ENCODE measurements at regions not wholly inside any gene's neighbourhood (a gene's known extent, or its start where the extent isn't known, plus 50 kb on each side); places are given as distances from the start of the nearest gene placed in this dataset.
"Not testable (repeated sequence)": the region's sequence is repeated elsewhere in the genome, so short reads cannot be mapped to it uniquely, and the experiment has no call there.

GRCh38 chr2:138877421-138877820 is 97.2 kb upstream of the NXPH2 start:
- Histone ChIP-seq H3K27me3 (no peaks in the 10 kb centered on the region), H3K36me3 (no peaks in the 10 kb centered on the region), H3K4me3 (no peak overlapping the region), H3K4me1 (no peaks in the 10 kb centered on the region), H3K27ac (no peak overlapping the region), H3K9me3 (no peaks in the 10 kb centered on the region)
- DNase-seq (no peak), ATAC-seq (ENCODE audit: low FRiP score in 2 of 2) (no peak)
- 66 to 78% methylated on average over 3 of the region's 3 CpGs for WGBS, 2 donors
- TF ChIP-seq POLR2A (IDR thresholded peaks at IDR 0.05) (no peak), POLR2AphosphoS5 (IDR thresholded peaks at IDR 0.05) (no peak), CTCF (IDR thresholded peaks at IDR 0.05) (no peak), EP300 (IDR thresholded peaks at IDR 0.05) (no peak)

- Histone ChIP-seq H3K27ac (no peak overlapping the region), H3K4me3 (no peak overlapping the region), H3K9me3 (no peaks in the 10 kb centered on the region), H3K4me1 (no peaks in the 10 kb centered on the region), H3K36me3 (no peaks in the 10 kb centered on the region), H3K27me3 (no peaks in the 10 kb centered on the region)
- DNase-seq (no peak), ATAC-seq (ENCODE audit: low FRiP score in 2 of 2) (no peak)
- 77 to 80% methylated on average over 1 of the region's 1 CpG for WGBS, 2 donors
- TF ChIP-seq EP300 (IDR thresholded peaks at IDR 0.05) = no peak
- no peak for TF ChIP-seq POLR2A (IDR thresholded peaks at IDR 0.05)
- no peak for TF ChIP-seq CTCF (IDR thresholded peaks at IDR 0.05)
- no peak for TF ChIP-seq POLR2AphosphoS5 (IDR thresholded peaks at IDR 0.05)
These were observed 94.1 kb upstream of the NXPH2 start for GRCh38 chr2:138874251-138874650.

DNA sequence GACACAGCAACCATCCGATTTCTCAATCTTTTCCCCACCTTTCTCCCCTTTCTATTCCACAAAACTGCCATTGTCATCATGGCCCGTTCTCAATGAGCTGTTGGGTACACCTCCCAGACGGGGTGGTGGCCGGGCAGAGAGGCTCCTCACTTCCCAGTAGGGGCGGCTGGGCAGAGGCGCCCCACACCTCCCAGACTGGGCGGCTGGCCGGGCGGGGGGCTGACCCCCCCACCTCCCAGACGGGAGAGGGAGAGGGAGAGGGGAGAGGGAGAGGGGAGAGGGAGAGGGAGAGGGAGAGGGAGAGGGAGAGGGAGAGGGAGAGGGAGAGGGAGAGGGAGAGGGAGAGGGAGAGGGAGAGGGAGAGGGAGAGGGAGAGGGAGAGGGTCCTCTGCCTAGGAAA is 91.9 kb upstream of the NXPH2 start:
- not testable (repeated sequence) for H3K9me3 ChIP-seq; ATAC-seq (ENCODE audit: low FRiP score in 2 of 2); H3K36me3 ChIP-seq; H3K27me3 ChIP-seq; H3K4me3 ChIP-seq; H3K4me1 ChIP-seq; H3K27ac ChIP-seq
- peak in 1 of 2 donors; percentile 58 for DNase-seq
- 100% methylated on average over 1 to 2 of the region's 10 CpGs for WGBS, 2 donors

DNA sequence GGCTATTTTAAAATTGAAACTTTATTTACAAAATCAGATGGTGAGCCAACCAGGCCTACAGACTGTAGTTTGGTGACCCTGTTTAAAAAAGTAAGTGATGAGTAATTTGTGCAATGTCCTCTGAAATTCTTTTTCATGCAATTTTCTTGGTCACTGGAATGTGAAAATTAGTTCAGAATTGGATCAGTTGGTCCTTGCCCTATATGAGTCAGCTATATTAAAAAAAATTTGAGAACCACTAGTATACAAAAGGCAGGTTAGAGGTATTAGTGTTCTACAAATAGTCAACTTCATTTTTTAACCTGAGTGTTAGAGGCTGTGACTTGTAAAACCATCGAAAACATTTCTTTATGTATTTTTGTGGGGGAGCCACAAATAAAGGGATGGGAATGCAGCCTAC is 91.1 kb upstream of the NXPH2 start:
- H3K4me1 ChIP-seq = no peaks in the 10 kb centered on the region
- DNase-seq (no peak), ATAC-seq (ENCODE audit: low FRiP score in 2 of 2) (no peak)
- H3K9me3 ChIP-seq = no peaks in the 10 kb centered on the region
- WGBS, 2 donors = 90 to 94% methylated on average over 1 of the region's 1 CpG
- no peak overlapping the region for H3K4me3 ChIP-seq
- H3K27ac ChIP-seq = no peak overlapping the region
- H3K27me3 ChIP-seq = no peaks in the 10 kb centered on the region
- H3K36me3 ChIP-seq = no peaks in the 10 kb centered on the region
- TF ChIP-seq POLR2A (IDR thresholded peaks at IDR 0.05) (no peak), POLR2AphosphoS5 (IDR thresholded peaks at IDR 0.05) (no peak), EP300 (IDR thresholded peaks at IDR 0.05) (no peak), CTCF (IDR thresholded peaks at IDR 0.05) (no peak)

DNA sequence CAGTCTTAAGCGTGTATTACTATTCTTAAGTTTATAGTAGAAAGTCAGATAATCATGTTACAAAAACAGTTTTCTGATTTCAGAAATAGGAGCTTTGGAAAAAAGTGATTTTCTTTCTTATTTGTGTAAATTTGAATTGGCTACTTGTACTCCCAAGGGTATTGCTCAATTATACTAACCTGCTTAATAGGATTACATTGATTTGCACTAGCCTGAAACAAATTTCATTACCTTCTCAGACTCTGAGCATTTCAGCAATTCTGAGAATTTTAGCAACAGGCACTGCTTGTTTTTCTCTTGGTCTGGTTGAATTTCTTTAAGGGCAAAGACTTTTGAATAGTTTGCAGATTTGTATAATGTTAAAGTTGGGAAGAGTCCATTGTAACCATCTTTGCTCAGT is 87.2 kb upstream of the NXPH2 start:
- no peak overlapping the region for H3K4me3 ChIP-seq
- no peak overlapping the region for H3K27ac ChIP-seq
- WGBS, 2 donors = 74 to 82% methylated on average over 1 of the region's 1 CpG
- no peaks in the 10 kb centered on the region for H3K9me3 ChIP-seq
- H3K27me3 ChIP-seq = no peaks in the 10 kb centered on the region
- H3K4me1 ChIP-seq = no peaks in the 10 kb centered on the region
- ATAC-seq (ENCODE audit: low FRiP score in 2 of 2) = no peak
- no peak for DNase-seq
- TF ChIP-seq POLR2A (IDR thresholded peaks at IDR 0.05) = no peak
- no peak for TF ChIP-seq CTCF (IDR thresholded peaks at IDR 0.05)
- no peaks in the 10 kb centered on the region for H3K36me3 ChIP-seq

DNA sequence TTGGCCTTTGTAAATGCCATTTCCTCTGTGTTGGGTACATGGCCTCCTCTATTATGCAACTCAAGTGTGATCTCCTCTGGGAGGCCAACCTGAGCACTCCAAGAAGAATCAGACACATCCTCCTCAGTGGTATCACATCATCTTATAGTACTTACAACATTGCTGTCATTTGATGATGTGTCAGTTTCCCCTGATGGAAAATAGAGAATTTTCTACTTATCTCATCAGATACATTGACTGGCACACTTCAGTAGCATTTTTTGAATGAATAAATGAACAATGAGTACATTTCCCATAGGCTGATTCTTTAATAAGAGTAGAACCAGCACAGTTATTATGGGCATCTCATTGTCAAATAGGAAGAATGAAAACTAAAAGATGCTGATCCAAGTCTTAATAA is 86.6 kb upstream of the NXPH2 start:
- no peaks in the 10 kb centered on the region for H3K27me3 ChIP-seq
- no peaks in the 10 kb centered on the region for H3K4me1 ChIP-seq
- no peak for DNase-seq
- no peaks in the 10 kb centered on the region for H3K36me3 ChIP-seq
- no peaks in the 10 kb centered on the region for H3K9me3 ChIP-seq
- ATAC-seq (ENCODE audit: low FRiP score in 2 of 2) = no peak
- H3K4me3 ChIP-seq = no peak overlapping the region
- no peak for TF ChIP-seq POLR2A (IDR thresholded peaks at IDR 0.05)
- no peak for TF ChIP-seq POLR2AphosphoS5 (IDR thresholded peaks at IDR 0.05)
- no peak for TF ChIP-seq EP300 (IDR thresholded peaks at IDR 0.05)
- no peak for TF ChIP-seq CTCF (IDR thresholded peaks at IDR 0.05)
- H3K27ac ChIP-seq = no peak overlapping the region

All from upper lobe of left lung (tissue), 6 donors.